HG02678 (cell line): ENCODE measurements at regions not wholly inside any gene's neighbourhood (a gene's known extent, or its start where the extent isn't known, plus 50 kb on each side); places are given as distances from the start of the nearest gene placed in this dataset.
"Not testable (repeated sequence)": the region's sequence is repeated elsewhere in the genome, so short reads cannot be mapped to it uniquely, and the experiment has no call there.

Source experiments
- ATAC-seq: cut with Tn5 transposase; IDR thresholded peaks from one replicate; pipeline ENCODE4 v1.9.1; 2021; ENCODE audit warnings: mild to moderate bottlenecking, moderate library complexity; ENCODE audit not compliant: unreplicated experiment

GRCh38 chr1:90864681-90865080 lies 147.6 kb upstream of the BARHL2 start:
- ATAC-seq, result no peak

GRCh38 chr1:90862782-90863181 lies 145.7 kb upstream of the BARHL2 start:
- no peak for ATAC-seq

GRCh38 chr1:90861421-90861820 lies 144.3 kb upstream of the BARHL2 start:
- ATAC-seq, result not testable (repeated sequence)

GRCh38 chr1:90856463-90857007 lies 139.4 kb upstream of the BARHL2 start:
- ATAC-seq, result no peak

- no peak for ATAC-seq
Observed at GRCh38 chr1:90854397-90854924, 137.4 kb upstream of the BARHL2 start.

- no peak for ATAC-seq
Observed at GRCh38 chr1:90851711-90852050, 134.6 kb upstream of the BARHL2 start.

- ATAC-seq, result peak; percentile 99
Observed at GRCh38 chr1:90850898-90851710, 134.0 kb upstream of the BARHL2 start.

GRCh38 chr1:90850181-90850897 lies 133.2 kb upstream of the BARHL2 start:
- ATAC-seq, result no peak

- ATAC-seq, result no peak
Observed at GRCh38 chr1:90841473-90841872, 124.4 kb upstream of the BARHL2 start.

GRCh38 chr1:90840352-90840751 lies 123.2 kb upstream of the BARHL2 start:
- no peak for ATAC-seq

- no peak for ATAC-seq
Observed at GRCh38 chr1:90839323-90839722, 122.2 kb upstream of the BARHL2 start.

- no peak for ATAC-seq
Observed at GRCh38 chr1:90838720-90839119, 121.6 kb upstream of the BARHL2 start.

GRCh38 chr1:90837420-90837819 lies 120.3 kb upstream of the BARHL2 start:
- ATAC-seq, result no peak

GRCh38 chr1:90836345-90836679 lies 119.2 kb upstream of the BARHL2 start:
- ATAC-seq, result no peak

- ATAC-seq, result no peak
Observed at GRCh38 chr1:90835661-90836344, 118.7 kb upstream of the BARHL2 start.

GRCh38 chr1:90834886-90835660 lies 118.0 kb upstream of the BARHL2 start:
- no peak for ATAC-seq

- ATAC-seq, result no peak
Observed at GRCh38 chr1:90834354-90834885, 117.3 kb upstream of the BARHL2 start.

- no peak for ATAC-seq
Observed at GRCh38 chr1:90833466-90834110, 116.5 kb upstream of the BARHL2 start.

GRCh38 chr1:90831910-90832309 lies 114.8 kb upstream of the BARHL2 start:
- no peak for ATAC-seq

- no peak for ATAC-seq
Observed at GRCh38 chr1:90826834-90827233, 109.7 kb upstream of the BARHL2 start.
